ENCODE measurements at regions not wholly inside any gene's neighbourhood (a gene's known extent, or its start where the extent isn't known, plus 50 kb on each side); places are given as distances from the start of the nearest gene placed in this dataset.

DNA sequence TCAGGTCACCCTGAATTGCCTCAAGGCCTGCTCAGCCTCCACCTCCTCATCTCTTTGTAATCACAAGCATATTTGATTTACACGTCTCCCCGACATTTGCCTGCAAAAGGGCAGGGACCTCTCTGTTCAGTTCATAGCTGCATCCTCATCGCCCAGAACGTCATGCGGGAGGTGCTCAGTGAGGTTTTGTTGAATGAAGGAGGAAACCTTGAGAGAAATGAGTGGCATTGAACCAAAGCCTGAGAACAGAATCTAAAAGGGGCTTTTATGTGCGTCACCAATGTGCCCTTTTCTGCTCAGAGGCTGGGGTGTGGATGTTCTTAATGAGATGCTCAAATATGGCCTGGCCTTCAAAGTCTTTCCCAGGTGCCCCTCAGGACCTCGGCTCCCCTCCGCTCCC is 50.0 kb upstream of the LHX5 start:
- no peak for DNase-seq (ENCODE audit: low spot score)
